GM11168 (cell line): ENCODE measurements at regions not wholly inside any gene's neighbourhood (a gene's known extent, or its start where the extent isn't known, plus 50 kb on each side); places are given as distances from the start of the nearest gene placed in this dataset.

Experiments used
- in situ Hi-C: fragments of 300-500 bp; cut with MboI; formaldehyde crosslinking; loops from one replicate; pipeline ENCODE4 v1.12.0; 2022; ENCODE audit warnings: low sequenced_read_pairs; ENCODE audit not compliant: unreplicated experiment

DNA sequence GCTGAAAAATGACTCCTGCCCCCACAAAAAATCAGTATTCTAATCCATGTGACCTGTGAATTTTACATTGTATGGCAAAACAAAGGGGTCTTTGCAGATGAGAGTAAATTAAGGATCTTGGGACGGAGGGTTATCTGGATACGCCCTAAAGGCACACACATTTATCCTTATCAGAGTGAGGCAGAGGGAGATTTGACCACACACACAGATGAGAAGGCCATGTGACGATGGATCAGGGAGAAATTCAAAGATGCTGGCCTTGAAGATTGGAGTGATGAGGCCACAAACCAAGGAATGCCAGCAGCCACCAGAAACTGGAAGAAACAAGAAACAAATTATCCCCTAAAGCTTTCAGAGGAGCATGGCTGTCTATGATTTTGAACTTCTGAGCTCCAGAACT, 288.5 kb downstream of the XXYLT1 start:
- in situ Hi-C loops, result no loop called here

- in situ Hi-C loops, result no loop called here
Measured at GRCh38 chr3:194983121-194983520, 287.8 kb downstream of the XXYLT1 start.

- in situ Hi-C loops, result no loop called here
Measured at GRCh38 chr3:194983620-194984019, 287.3 kb downstream of the XXYLT1 start.

GRCh38 chr3:194984066-194984465, 286.9 kb downstream of the XXYLT1 start:
- in situ Hi-C loops, result no loop called here

DNA sequence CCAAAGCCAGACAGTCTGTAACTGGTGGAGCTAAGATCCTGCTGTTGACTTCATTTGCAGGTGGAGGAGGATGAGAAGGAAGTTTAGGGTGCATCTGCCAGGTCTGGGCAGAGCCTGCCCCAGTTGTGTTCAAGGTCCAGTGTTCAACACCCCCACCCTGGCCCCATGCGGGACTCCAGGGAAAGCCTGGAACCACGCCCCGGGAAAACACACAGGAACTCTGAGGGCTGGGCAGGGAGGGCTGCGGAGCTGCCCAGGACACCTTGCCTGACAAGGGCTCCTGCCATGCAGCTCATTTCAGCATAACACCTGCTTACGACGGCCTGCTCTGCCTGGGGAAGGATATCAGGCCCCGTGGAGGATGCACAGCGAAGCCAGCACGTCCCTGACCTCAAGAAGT, 286.3 kb downstream of the XXYLT1 start:
- in situ Hi-C loops, result no loop called here

- in situ Hi-C loops, result no loop called here
Measured at GRCh38 chr3:194985031-194985578, 285.9 kb downstream of the XXYLT1 start.

GRCh38 chr3:194986208-194987043, 284.5 kb downstream of the XXYLT1 start:
- in situ Hi-C loops, result no loop called here

DNA sequence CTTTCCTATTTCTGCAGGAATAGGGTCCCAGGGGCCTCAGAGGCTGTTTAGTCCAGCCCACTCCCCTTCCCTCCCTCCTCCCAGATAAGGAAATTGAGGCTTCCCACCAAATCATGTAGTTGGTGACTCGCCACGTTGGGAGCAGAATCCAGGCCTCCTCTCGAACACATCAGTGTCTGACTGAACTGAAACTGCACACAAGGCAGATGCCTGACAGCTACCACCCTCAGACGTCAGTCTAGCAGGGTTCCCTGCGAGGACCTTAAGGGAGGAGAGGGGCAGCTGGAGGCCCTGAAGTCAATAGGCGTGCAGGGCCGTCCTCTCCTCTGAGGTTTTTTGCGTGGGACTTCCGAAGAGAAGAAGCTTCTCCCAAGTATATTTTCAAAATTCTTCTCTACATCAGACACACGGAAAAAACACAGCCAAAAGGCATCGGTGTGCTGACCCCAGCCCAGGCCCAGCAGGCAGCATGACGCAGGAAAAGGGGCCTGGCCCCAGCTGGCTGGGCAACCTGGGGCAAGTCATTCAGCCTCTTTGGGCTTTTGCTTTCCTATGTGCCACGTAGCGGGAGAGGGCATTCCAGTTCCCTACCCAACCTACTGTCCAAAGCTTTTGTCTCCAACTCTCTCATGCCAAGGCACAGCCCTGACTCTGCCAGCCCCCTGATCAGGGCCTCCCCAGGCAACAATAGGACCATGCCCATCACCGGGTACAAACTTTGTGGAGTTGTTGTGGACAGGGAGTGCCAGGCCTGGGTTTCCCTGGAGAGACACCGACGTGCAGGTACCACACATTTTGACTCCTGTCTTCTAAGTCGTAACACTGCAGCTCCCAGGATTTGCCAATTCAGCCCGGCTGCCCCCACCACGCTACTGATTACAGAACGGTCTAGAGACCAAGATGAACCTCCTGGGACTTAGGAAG, 283.1 kb downstream of the XXYLT1 start:
- in situ Hi-C loops, result no loop called here

- in situ Hi-C loops, result no loop called here
Measured at GRCh38 chr3:194988495-194989165, 282.3 kb downstream of the XXYLT1 start.

DNA sequence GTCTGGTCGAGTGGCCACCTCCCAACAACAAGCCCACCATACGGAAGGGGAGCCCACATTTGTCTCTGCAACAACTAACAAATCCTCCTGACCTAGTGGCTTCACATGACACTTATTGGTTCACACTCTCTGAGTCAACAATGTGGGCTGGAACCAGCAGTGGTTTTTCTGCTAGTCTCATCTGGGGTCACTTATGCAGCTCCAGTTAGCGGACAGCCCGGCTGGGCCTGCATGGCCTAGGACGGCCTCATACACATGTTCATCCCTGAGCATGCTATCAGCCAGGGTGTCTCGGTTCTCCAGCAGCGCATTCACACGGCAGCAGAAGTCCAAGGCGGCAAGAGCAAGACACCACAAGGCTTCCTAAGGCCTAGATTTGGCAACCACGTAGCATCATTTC, 281.7 kb downstream of the XXYLT1 start:
- in situ Hi-C loops, result no loop called here

DNA sequence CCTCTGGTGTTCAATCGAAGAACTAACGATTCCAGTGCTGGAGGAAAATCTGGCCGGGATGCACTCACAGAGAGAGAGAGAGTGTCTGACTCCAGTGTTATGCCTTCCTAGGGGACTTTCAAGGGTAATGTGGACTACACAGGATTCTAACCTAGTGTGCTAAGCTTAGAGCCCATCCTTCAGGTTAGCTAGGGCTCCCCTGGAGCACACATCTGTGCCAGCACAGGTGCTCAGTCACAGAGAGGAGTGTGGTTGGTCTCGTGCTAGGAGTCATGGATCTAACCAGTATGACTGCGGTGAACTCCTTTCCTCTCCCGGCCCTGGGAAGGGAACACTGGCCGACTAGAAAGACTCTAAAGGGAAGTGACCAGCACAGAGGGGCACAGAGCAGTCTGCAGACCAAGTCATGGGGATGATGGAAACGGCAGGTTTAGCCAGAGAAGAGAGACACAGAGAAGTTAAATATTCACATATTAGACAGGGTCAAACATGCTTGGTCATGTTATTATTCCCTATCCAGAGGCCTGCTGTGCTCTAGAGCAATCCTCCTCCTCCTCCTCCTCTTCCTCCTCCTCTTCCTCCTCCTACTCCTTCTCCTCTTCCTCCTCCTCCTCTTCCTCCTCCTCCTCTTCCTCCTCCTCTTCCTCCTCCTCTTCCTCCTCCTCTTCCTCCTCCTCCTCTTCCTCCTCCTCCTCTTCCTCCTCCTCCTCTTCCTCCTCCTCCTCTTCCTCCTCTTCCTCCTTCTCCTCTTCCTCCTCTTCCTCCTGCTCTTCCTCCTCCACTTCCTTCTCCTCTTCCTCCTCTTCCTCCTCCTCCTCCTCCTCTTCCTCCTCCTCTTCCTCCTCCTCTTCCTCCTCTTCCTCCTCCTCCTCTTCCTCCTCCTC, 280.3 kb downstream of the XXYLT1 start:
- in situ Hi-C loops, result no loop called here

- in situ Hi-C loops, result no loop called here
Measured at GRCh38 chr3:194991338-194991654, 279.7 kb downstream of the XXYLT1 start.

DNA sequence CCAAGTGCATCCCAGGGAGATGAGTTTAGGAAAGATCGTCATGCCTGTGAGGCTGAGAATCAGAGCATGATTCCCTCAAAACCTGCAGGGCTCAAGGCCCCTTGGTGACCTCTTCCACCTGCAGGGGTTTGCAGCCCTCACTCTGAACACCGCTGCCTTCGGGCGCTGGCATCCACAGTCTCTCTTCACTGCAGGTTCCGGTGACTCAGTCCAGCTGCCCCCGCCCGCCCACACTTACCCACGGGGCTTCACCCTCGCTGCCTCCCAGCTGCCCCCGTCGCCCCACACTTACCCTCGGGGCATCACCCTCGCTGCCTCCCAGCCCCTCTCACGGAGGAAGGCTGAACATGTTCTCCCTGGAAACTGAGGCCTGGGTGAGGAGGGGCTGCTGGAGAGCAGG, 277.1 kb downstream of the XXYLT1 start:
- in situ Hi-C loops, result no loop called here

DNA sequence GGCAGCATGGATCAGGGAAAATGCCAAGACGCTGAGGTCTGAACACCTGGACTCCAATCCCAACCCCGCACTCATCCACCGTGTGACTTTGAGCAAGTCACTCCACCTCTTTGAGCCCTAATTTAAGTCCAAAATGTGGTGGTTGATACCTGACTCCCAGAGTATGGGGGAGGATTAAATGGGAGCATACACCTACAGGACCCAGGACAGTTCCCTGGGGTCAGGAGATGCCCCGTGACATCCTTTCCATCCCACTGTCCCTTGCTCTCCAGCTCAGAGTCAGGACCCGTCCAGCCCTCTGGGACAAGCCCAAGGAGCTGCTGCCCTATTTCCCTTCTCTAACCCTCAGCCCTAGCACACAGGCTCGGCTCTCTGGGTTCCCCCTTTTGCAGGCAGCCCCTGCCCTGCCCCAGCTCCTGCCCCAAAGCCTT, 276.4 kb downstream of the XXYLT1 start:
- in situ Hi-C loops, result no loop called here

- in situ Hi-C loops, result no loop called here
Measured at GRCh38 chr3:194995334-194995733, 275.6 kb downstream of the XXYLT1 start.

DNA sequence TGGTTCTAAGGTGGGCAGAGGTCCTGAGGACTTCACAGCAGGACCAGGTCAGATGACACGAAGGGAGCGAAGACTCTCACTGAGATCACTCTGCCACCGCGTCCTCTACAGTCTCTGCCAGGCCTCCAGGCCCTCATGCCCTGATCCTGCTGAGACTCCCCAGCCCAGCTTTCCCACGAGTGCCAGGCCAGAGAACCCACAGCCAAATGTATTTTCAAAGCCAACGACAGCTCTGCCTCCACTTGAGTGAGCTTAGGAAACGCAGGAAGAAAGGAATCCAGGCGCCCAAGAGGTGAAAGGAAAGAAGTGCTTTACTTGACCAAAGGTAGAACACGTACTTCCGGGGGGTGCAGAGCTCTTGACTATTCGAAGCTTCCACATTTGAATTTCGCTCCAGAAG, 275.0 kb downstream of the XXYLT1 start:
- in situ Hi-C loops, result no loop called here

DNA sequence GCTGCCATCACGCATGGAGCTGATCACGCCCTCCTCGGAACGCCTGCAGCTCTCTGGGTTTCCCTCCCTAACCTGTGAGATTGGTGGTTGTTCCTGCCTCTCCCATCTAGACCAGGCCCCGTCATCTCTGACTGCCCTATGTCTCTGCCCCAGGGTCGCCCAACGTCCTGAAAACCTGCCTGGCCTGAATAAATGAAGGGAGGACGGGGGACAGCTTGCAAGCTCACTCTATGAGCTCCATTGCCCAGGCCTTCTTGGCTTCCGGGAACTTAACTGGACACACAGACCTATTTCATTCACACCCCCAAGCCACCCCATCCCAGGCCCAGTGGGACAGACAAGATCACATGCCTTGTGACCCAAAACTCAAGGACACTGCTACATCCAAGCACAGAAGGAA, 274.2 kb downstream of the XXYLT1 start:
- in situ Hi-C loops, result no loop called here

- in situ Hi-C loops, result no loop called here
Measured at GRCh38 chr3:194998417-194998816, 272.5 kb downstream of the XXYLT1 start.

DNA sequence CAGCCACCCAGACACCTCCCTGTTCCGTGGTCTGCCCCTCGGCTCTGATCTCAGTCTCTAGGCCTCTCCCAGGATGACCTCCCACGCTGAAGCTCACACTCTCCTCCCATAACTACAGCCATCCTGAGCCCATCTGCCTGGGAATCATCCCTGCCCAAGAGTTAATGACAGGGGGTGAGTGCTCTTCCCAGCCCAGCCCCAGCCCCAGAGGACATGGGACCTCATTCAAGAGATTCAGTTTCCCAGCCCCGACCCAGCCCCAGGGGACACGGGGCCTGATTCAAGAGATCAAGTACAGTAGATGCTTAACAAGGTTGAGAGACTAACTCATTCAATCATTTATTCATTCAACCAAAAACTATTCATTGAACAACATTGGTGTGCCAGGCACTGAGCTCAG, 272.0 kb downstream of the XXYLT1 start:
- in situ Hi-C loops, result no loop called here

DNA sequence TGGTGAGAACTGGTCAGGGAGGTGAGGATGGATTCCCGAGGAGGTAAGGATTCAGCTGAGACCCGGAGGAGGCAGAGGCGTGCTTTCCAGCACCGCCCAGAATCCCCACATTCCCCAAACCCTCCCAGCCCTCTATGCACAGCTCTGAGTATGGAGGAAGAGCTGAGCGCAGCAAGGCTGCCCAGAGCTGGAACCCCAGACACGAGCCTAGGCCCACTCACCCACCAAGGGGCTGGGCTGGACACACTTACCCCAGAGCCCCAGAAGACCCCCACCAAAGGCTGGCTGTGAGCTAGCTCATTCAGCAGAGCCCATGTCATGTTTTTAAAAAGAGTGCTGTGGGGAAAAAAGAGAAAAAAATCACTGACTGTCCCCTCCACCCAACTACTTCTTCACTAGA, 271.5 kb downstream of the XXYLT1 start:
- in situ Hi-C loops, result no loop called here
